ENCODE measurements at regions not wholly inside any gene's neighbourhood (a gene's known extent, or its start where the extent isn't known, plus 50 kb on each side); places are given as distances from the start of the nearest gene placed in this dataset.
A peak's percentile ranks its signal among the peaks of the same experiment; 100 is the strongest.
"Not testable (repeated sequence)": the region's sequence is repeated elsewhere in the genome, so short reads cannot be mapped to it uniquely, and the experiment has no call there.

DNA sequence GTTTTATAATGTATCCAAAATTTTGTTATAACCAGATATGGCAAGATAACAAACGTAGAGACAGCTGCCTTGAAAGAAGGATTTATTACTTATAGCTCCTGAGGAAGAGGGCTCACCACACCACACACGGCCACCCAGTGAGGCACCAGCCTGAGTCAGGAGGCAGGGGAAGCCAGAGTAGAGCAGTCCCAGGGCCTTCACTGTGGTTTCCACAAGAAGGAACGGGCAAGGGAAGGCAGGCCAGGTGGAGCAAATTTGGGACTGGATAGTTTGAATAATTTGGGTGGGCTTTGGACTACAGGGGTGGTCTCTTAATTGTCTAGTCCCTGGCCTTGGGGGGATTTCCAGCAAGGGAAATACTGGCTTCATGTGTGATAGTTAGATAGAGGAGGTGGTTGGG is 72.5 kb downstream of the RRAGC start:
- Histone ChIP-seq H3K27ac (no peak overlapping the region), H3K4me3 (no peak overlapping the region)

- Histone ChIP-seq H3K4me3 (no peak overlapping the region), H3K27ac (peak overlapping the region in 1 of 21 experiments; percentile 79)
Measured at GRCh38 chr1:38786040-38786436, 73.5 kb downstream of the RRAGC start.

- peak overlapping the region in 1 of 21 experiments; percentile 79 for H3K27ac ChIP-seq
- no peak overlapping the region for H3K4me3 ChIP-seq
Measured at GRCh38 chr1:38785285-38786039, 74.1 kb downstream of the RRAGC start.

GRCh38 chr1:38784452-38785284 is 74.9 kb downstream of the RRAGC start:
- Histone ChIP-seq H3K4me3 (no peak overlapping the region), H3K27ac (peak overlapping the region in 1 of 21 experiments; percentile 57)

GRCh38 chr1:38783640-38784229 is 75.8 kb downstream of the RRAGC start:
- no peak overlapping the region for H3K27ac ChIP-seq
- H3K4me3 ChIP-seq = no peak overlapping the region

- Histone ChIP-seq H3K27ac (no peak overlapping the region), H3K4me3 (no peak overlapping the region)
Measured at GRCh38 chr1:38781872-38782617, 77.5 kb downstream of the RRAGC start.

- Histone ChIP-seq H3K27ac (no peak overlapping the region), H3K4me3 (no peak overlapping the region)
Measured at GRCh38 chr1:38780133-38780532, 79.4 kb downstream of the RRAGC start.

DNA sequence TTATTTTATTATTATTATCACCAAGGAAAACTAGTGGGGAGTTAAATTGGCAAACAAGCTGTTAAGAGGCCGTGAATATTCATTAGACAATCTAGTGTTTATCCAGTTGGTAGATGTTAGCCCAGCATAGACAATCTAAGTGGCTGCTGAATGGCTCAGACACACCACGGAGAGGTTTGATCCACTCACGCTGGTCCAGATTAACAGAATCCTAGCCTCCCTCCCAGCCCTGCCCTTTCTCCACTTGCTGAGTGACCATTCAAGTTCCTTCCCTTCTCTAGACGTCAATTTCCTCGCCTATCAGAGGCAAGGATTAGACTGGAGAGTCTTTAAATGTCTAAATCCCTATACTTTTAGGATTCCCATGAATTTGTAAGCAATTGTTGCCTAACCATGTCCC is 80.1 kb downstream of the RRAGC start:
- Histone ChIP-seq H3K27ac (no peak overlapping the region), H3K4me3 (no peak overlapping the region)

GRCh38 chr1:38778521-38778920 is 81.1 kb downstream of the RRAGC start:
- Histone ChIP-seq H3K4me3 (no peak overlapping the region), H3K27ac (no peak overlapping the region)

DNA sequence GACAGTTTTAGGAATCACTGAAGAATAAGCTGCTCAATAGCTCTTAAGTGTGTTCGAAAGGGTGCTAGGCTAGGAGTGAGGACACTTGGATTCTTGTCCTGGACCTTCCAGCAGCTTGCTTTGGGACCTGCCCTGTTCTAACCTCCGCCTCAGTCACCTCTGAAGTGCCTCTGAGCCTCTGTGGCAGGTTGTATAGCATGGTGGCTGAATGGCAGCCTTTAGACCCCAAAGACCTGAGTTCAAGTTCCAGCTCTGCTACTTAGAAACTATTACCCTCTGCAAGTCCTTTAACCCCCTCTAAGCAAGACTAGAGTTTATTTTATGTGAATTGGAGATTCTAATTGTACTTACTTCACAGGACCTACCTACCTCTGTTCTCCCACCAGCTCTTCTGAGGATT is 81.5 kb downstream of the RRAGC start:
- H3K27ac ChIP-seq = no peak overlapping the region
- H3K4me3 ChIP-seq = no peak overlapping the region

DNA sequence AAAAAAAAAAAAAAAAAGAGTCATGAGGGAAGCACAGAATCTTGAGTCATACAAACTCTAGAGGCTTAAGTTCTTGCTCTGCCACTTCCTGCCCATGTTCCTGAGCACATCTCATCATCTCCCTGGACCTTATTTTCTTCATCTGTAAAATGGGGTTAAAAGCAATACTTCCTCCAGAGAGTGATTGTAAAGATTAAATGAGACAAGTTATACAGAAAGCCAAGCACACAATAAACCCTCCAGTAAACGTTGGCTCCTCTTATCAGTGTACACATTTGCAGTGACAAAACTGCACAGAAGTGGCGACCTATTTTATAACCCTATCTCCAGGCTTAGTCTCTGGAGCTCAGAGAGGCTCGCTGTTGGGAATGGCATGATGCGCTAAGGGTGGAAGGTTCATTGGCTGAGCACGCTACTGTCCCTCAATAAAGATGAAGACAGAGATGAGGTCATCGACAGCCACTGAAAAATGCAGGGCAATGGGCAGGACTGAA is 82.1 kb downstream of the RRAGC start:
- H3K4me3 ChIP-seq = no peak overlapping the region
- no peak overlapping the region for H3K27ac ChIP-seq

DNA sequence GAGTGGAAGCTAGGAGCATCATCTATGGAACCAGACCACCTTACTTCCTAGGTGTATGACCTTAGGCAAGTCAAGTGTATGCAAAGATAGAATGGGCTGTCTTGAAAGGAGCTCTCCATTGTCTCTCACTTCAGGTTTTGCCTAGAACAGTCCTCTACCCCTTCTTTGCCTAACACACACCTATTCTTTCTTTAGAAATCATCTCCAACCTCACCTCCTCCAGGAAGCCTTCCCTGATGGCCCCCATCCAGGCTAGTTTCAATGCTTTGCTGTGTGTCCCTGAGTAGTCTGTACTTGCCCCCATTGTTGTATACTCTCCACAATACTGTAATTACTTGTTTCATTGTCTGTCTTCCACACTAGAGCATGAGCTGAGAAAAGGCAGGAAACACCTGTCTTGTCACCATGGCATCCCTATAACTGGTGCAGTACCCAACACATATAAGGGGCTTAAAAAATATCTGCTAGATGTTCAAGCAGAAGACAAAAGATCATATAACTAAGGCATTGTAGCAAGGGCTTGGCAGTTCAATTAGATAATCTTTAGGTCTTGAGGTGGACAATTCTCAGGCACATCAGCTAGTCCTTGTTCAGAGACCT is 83.0 kb downstream of the RRAGC start:
- H3K27ac ChIP-seq = no peak overlapping the region
- no peak overlapping the region for H3K4me3 ChIP-seq

GRCh38 chr1:38775175-38775845 is 84.3 kb downstream of the RRAGC start:
- H3K4me3 ChIP-seq = no peak overlapping the region

DNA sequence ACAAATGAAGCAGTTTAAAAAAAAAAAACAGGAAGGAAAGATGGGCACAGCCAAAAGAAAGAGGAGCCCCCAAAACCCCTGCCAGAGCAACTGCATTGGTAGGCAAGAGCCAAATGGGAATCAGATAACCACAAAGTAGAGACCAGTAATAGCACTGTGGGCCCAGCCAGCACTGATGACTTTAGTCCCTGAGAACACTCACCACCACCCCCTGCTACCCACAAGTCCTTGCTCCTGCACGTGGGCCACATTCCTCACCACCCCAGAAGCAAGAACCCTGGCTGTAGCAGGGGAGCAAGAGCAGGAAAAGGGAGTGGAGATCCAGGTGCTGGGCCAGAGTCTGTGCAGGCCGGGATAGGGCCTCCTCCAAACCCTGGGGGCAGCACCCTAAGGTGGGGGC is 86.1 kb downstream of the RRAGC start:
- no peak overlapping the region for H3K4me3 ChIP-seq

More at GRCh38 chr1:38775175-38775845, 84.3 kb downstream of the RRAGC start:
- H3K27ac ChIP-seq = no peak overlapping the region

DNA sequence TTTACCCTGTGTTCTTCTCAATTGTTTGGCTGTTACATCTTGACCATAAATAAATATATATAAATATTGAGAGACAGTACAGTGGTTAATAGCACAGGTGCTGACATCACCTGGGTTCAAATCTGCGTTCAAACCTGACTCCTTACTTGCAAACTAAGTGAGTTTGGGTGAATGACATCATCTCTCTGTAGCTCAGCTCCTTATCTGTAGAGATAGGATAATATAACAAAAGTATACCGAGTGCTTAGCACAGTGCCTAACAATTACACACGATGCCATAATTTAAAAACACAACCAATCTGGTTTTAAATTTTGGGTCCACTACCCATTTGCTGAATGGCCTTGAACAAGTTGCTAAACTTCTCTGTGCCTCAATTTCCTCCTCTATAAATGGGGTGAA is 86.6 kb downstream of the RRAGC start:
- Histone ChIP-seq H3K4me3 (no peak overlapping the region), H3K27ac (no peak overlapping the region)

More for the DNA sequence above, 86.1 kb downstream of the RRAGC start:
- no peak overlapping the region for H3K27ac ChIP-seq

DNA sequence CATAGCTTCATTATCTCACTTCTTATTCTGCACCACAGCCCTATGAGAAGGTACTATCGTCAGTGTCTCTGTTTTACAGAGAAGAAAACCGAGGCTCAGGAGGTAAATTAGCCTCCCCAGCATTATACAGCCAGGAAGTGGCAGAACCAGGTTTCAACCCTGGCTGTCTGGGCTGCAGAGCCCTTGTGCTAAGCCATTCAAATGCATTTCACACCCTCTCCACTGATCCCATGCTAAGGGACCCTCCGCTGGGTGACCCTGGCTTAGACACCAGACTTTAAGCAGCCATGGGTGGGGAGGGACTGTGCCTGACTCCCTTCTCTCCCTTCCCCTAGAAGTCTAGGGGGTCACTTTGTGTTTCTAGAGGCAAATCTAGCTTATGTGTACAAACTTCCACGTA is 87.5 kb downstream of the RRAGC start:
- Histone ChIP-seq H3K27ac (no peak overlapping the region), H3K4me3 (no peak overlapping the region)

GRCh38 chr1:38770516-38771173 is 88.9 kb downstream of the RRAGC start:
- not testable (repeated sequence) for H3K27ac ChIP-seq, H3K4me3 ChIP-seq

GRCh38 chr1:38766125-38766524 is 93.4 kb downstream of the RRAGC start:
- H3K27ac ChIP-seq = no peak overlapping the region

More at GRCh38 chr1:38766125-38766524, 93.4 kb downstream of the RRAGC start:
- H3K4me3 ChIP-seq = no peak overlapping the region
